ENCODE measurements at regions not wholly inside any gene's neighbourhood (a gene's known extent, or its start where the extent isn't known, plus 50 kb on each side); places are given as distances from the start of the nearest gene placed in this dataset.
"Not testable (repeated sequence)": the region's sequence is repeated elsewhere in the genome, so short reads cannot be mapped to it uniquely, and the experiment has no call there.

DNA sequence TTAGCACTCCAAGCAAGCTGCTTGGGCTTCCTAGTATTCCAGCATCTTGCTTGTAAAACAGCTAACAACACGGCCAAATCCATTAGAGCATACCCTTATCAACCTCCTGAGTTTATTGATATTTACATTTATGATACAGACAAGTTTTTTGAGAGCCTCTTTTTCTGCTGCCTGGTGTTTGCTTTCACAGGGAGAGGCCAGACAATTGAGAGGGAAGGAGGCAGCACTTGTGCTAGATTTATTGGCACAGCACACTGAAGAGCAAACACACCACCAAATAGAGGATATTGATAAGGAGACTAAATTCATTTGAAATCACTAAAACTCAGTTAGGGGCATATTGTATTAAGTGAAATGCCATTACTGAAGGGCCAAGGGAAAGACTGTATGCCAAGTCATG, 1142.3 kb upstream of the FANCL start:
- no peak for DNase-seq

DNA sequence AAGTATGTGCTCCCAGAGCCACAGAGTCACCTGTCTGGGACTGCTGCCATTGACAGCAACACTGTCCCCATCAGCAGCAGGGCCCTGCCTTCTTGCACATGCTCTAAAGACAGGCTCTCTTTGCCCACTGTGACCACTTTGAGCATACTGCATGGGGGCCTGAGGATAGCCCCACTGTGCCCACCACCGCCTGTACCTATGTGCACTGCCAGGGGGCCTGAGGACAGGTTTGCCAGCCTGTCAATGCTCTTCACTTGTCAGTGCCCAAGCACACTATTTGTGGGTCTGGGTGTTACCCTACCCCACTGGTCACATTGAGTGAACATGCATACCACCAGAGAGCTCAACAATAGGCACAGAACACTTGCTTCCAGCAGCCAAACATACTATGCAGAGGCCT, 1137.0 kb upstream of the FANCL start:
- DNase-seq = no peak

GRCh38 chr2:59366288-59366687, 1125.2 kb upstream of the FANCL start:
- DNase-seq = no peak

GRCh38 chr2:59354498-59354897, 1113.4 kb upstream of the FANCL start:
- DNase-seq = no peak

GRCh38 chr2:59353306-59353921, 1112.3 kb upstream of the FANCL start:
- no peak for DNase-seq

GRCh38 chr2:59342166-59342565, 1101.0 kb upstream of the FANCL start:
- no peak for DNase-seq

DNA sequence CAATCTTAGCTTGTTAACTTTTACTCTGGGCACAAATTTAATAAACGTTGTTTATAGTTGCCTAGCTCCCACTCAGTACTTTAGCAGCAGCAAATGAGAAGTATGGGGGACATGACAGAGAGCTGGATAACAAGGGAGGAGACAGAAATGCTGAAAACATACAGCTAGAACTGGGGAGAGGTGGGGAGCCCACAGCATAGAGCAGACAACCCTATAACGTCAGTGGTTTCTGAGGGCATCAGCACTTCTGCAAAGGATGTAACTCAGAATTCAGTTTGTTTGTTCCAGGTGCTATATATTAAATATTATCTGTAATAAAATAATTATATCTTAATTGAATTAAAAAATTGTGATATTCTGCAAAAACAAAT, 1098.7 kb upstream of the FANCL start:
- DNase-seq = no peak

DNA sequence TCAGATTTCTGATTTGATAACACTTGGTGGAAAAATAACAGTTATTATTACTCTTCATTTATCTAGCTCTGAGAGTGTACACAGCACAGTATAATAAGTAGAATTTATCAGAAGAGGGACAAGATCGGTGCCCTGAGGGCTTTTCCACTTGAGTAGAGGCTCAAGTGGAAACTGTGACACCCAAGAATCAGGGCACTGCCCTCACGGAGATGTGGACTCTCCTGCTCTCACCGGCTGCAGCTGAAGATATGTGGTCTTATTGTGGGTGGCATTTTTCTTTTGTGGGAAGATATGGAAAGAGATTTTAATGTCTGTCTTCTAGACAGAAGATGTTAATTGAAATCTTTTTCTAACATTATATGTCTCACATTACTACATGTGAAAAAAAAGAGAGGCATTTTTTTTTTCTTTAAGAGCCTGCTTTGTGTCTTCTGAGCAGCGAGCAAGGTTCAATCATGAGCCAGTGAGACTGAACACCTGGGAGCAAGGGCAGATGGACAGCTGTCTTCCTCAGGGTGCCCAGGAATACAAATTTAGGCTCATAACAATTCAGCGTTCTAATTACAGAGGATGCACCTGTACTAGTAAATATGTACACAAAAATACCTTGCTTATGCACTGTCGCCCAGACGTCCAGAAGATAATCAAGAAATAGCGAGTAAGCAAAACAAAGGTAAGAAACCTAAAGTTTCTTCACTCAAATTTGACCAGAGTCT, 1098.2 kb upstream of the FANCL start:
- no peak for DNase-seq

DNA sequence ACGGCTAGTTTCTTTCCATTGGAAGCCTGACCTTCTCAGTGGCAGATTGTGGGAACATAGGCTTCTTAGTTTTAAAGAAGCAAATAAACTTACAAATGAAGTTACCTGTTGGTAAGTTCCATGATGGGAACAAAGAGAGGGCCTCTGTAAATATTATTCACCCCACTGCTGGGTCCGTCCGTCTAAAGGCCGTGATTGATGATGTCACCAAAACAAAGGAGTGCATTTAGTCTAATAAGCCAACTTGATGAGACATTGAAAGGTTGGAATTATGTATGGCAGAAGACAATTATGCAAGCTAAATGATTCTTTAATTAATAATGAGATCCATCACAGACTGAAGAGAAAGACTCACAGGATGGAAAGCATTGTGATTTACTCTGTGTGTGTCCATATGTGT, 1091.9 kb upstream of the FANCL start:
- no peak for DNase-seq

GRCh38 chr2:59326581-59327365, 1085.6 kb upstream of the FANCL start:
- not testable (repeated sequence) for DNase-seq

DNA sequence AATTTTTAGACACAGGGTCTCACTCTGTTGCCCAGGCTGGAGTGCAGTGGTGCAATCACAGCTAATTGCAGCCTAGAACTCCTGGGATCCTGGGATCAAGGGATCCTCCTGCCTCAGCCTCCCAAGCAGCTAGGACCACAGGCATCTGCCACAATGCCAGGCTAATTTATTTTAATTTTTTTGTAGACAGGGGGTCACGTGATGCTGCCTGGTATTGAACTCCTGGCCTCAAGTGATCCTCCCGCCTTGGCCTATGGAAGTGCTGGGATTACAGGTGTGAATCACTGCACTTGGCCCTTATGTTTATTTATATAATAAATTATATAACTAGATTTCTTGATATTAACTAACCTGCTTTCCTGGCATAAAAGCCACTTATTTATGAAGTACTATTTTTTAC, 1081.7 kb upstream of the FANCL start:
- DNase-seq = no peak

GRCh38 chr2:59322005-59322404, 1080.9 kb upstream of the FANCL start:
- DNase-seq = no peak

- peak; percentile 49 for DNase-seq
Observed at GRCh38 chr2:59314031-59314766, 1073.1 kb upstream of the FANCL start.

GRCh38 chr2:59312967-59313940, 1072.1 kb upstream of the FANCL start:
- DNase-seq = no peak

DNA sequence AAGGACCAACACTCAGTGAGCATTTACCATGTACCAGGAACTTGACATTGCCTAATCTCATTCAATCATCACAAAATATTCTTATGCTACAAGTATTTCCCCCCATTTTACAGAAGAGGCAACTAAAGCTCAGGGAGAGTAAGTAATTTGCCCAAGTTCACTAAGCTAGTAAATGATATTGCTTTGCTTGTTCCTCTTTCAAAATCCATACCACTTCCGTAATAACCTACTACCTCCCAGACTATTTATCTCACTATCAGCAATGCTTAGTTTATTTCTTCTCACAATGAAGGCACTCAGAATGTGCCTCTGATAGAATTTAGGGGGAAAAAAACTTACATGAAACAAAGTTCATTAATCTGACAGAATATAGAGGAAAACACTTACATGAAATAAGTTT, 1070.9 kb upstream of the FANCL start:
- DNase-seq = no peak

DNA sequence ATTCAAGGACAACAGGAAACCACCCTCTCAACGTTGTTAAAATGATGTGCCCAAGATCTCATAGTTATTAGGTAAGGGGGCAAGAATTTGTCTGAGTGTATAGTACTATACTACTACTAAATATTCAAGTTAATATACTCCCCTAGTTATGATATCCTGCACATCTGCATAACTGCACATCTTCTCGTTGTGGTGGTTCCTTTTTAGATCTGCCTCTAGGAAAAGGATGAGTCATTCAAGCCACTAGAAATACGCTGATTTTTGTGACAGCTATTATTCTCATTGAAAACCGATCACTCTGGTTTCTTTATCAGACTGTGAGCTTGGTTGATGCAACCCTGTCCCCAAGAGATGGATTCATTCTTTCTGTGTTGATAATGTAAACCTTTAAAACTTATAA, 1067.0 kb upstream of the FANCL start:
- peak; percentile 4 for DNase-seq

- DNase-seq = no peak
Observed at GRCh38 chr2:59307196-59307595, 1066.1 kb upstream of the FANCL start.

- no peak for DNase-seq
Observed at GRCh38 chr2:59303272-59303671, 1062.1 kb upstream of the FANCL start.

- DNase-seq = no peak
Observed at GRCh38 chr2:59302683-59303082, 1061.6 kb upstream of the FANCL start.

DNA sequence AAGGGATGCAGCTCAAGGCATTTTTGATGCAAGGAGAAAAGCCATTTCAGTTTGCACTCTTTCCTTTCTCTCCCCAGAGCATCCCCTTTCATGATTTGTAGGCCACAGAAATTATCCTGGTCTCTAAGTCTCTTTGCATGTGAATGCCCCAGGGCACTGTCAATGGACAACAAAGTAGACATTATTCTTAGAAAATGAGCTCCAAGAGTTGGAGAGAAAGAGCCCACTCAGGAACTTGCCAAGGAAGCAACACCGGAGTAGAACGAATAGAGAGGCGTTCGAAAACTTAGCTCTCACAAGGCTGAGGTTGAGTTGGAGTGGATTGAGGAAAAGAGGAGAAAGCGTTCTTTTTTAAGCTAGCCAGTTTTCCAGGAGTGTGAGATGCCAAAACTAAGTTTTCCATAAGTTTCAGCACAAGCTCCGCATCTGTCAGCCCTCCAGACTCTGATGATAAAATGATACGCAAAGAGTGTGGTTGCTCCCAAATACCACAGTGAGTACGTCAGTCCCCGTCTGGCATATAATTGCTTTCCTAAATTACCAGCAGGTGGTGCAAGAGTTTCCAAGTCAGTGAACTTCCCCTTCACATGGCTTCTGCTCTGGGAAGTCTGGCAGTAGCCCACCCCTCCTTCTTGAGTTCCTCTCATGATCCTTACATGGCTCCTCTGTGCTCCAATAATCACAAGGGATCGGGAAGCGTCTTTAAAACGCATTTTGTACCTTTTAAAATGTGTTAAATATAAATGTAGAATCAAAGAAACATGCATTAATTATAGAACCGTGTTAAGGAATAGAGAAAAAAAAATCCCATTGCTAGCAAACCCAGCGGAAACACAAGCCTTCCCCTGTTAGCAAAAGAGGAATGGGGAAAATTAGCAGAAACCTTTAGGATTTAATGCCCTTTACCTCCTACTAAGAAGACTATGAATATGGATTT, 1060.6 kb upstream of the FANCL start:
- peak; percentile 67 for DNase-seq

GRCh38 chr2:59297816-59298215, 1056.7 kb upstream of the FANCL start:
- no peak for DNase-seq

Measured in hematopoietic multipotent progenitor cell treated with erythropoietin and hydrocortisone succinate and interleukin-3 and kit ligand, for 8 days (in vitro differentiated cells).